Mucosa of rectum (tissue), 2 donors: ENCODE measurements at regions not wholly inside any gene's neighbourhood (a gene's known extent, or its start where the extent isn't known, plus 50 kb on each side); places are given as distances from the start of the nearest gene placed in this dataset.

Experiments
- H3K27ac ChIP-seq, 2 donors: one replicate each; pipeline ENCODE4 v1.7.0; 2013; ENCODE audit warnings: inconsistent platforms in 2 of 2, low read depth in 2 of 2, low read length in 2 of 2
- H3K27me3 ChIP-seq, 2 donors: one replicate each; pipeline ENCODE4 v1.7.0; 2013; ENCODE audit warnings: low read length in 2 of 2; ENCODE audit not compliant: control insufficient read depth in 2 of 2, insufficient read depth in 2 of 2
- H3K36me3 ChIP-seq, 2 donors: one replicate each; pipeline ENCODE4 v1.7.0; 2013; ENCODE audit warnings: low read length in 2 of 2; ENCODE audit not compliant: control insufficient read depth in 2 of 2, insufficient read depth in 2 of 2
- H3K4me1 ChIP-seq, 2 donors: one replicate each; pipeline ENCODE4 v1.7.0; 2013; ENCODE audit warnings: low read length in 2 of 2, mild to moderate bottlenecking in 1 of 2; ENCODE audit not compliant: control insufficient read depth in 2 of 2, insufficient read depth in 2 of 2
- H3K4me3 ChIP-seq, 2 donors: one replicate each; pipeline ENCODE4 v1.7.0; 2013; ENCODE audit warnings: low read length in 2 of 2
- H3K9ac ChIP-seq, 2 donors: one replicate each; pipeline ENCODE4 v1.7.0; 2013; ENCODE audit warnings: low read length in 2 of 2, low read depth in 1 of 2, mild to moderate bottlenecking in 1 of 2
- H3K9me3 ChIP-seq, 2 donors: one replicate each; pipeline ENCODE4 v1.7.0; 2013; ENCODE audit warnings: low read length in 2 of 2; ENCODE audit not compliant: control insufficient read depth in 2 of 2
- donor health status: healthy.
- donor health status: Normal muscosa, but diverticular disease.

GRCh38 chr11:130526846-130527245 lies 78.4 kb downstream of the ADAMTS15 start:
- Histone ChIP-seq H3K27me3 (no peaks in the 10 kb centered on the region), H3K4me3 (no peak overlapping the region), H3K4me1 (peaks cover 0 to 7% of the 10 kb centered on the region in 2 donors), H3K27ac (no peak overlapping the region), H3K9me3 (no peaks in the 10 kb centered on the region), H3K36me3 (no peaks in the 10 kb centered on the region), H3K9ac (no peak overlapping the region)

- H3K27ac ChIP-seq = no peak overlapping the region
These were observed 79.3 kb downstream of the ADAMTS15 start for GRCh38 chr11:130527636-130528297.

GRCh38 chr11:130528298-130529261 lies 80.1 kb downstream of the ADAMTS15 start:
- no peaks in the 10 kb centered on the region for H3K9me3 ChIP-seq
- no peaks in the 10 kb centered on the region for H3K36me3 ChIP-seq
- H3K27ac ChIP-seq = no peak overlapping the region
- no peaks in the 10 kb centered on the region for H3K27me3 ChIP-seq
- no peaks in the 10 kb centered on the region for H3K4me1 ChIP-seq
- no peak overlapping the region for H3K9ac ChIP-seq
- no peak overlapping the region for H3K4me3 ChIP-seq

More at GRCh38 chr11:130527636-130528297, 79.3 kb downstream of the ADAMTS15 start:
- Histone ChIP-seq H3K4me3 (no peak overlapping the region), H3K36me3 (no peaks in the 10 kb centered on the region), H3K27me3 (no peaks in the 10 kb centered on the region), H3K9ac (no peak overlapping the region), H3K4me1 (peaks cover 0 to 4% of the 10 kb centered on the region in 2 donors), H3K9me3 (no peaks in the 10 kb centered on the region)

GRCh38 chr11:130529366-130529765 lies 80.9 kb downstream of the ADAMTS15 start:
- H3K36me3 ChIP-seq = no peaks in the 10 kb centered on the region
- no peaks in the 10 kb centered on the region for H3K27me3 ChIP-seq
- no peaks in the 10 kb centered on the region for H3K4me1 ChIP-seq
- no peak overlapping the region for H3K4me3 ChIP-seq
- no peak overlapping the region for H3K9ac ChIP-seq
- H3K27ac ChIP-seq = no peak overlapping the region
- no peaks in the 10 kb centered on the region for H3K9me3 ChIP-seq

GRCh38 chr11:130531061-130531460 lies 82.6 kb downstream of the ADAMTS15 start:
- H3K4me3 ChIP-seq = no peak overlapping the region
- no peak overlapping the region for H3K27ac ChIP-seq
- no peaks in the 10 kb centered on the region for H3K36me3 ChIP-seq
- no peaks in the 10 kb centered on the region for H3K27me3 ChIP-seq
- no peak overlapping the region for H3K9ac ChIP-seq
- H3K9me3 ChIP-seq = no peaks in the 10 kb centered on the region
- H3K4me1 ChIP-seq = no peaks in the 10 kb centered on the region

- Histone ChIP-seq H3K36me3 (no peaks in the 10 kb centered on the region), H3K4me3 (no peak overlapping the region), H3K27ac (no peak overlapping the region), H3K9ac (no peak overlapping the region), H3K4me1 (no peaks in the 10 kb centered on the region), H3K27me3 (no peaks in the 10 kb centered on the region), H3K9me3 (no peaks in the 10 kb centered on the region)
These were observed 84.8 kb downstream of the ADAMTS15 start for GRCh38 chr11:130533113-130533798.

GRCh38 chr11:130533871-130534270 lies 85.4 kb downstream of the ADAMTS15 start:
- Histone ChIP-seq H3K27ac (no peak overlapping the region), H3K4me3 (no peak overlapping the region), H3K4me1 (no peaks in the 10 kb centered on the region), H3K36me3 (no peaks in the 10 kb centered on the region), H3K27me3 (no peaks in the 10 kb centered on the region), H3K9me3 (no peaks in the 10 kb centered on the region), H3K9ac (no peak overlapping the region)

- no peaks in the 10 kb centered on the region for H3K27me3 ChIP-seq
- H3K9me3 ChIP-seq = no peaks in the 10 kb centered on the region
- H3K4me1 ChIP-seq = no peaks in the 10 kb centered on the region
- no peak overlapping the region for H3K4me3 ChIP-seq
- no peaks in the 10 kb centered on the region for H3K36me3 ChIP-seq
- H3K27ac ChIP-seq = no peak overlapping the region
- no peak overlapping the region for H3K9ac ChIP-seq
These were observed 86.1 kb downstream of the ADAMTS15 start for GRCh38 chr11:130534551-130534950.

GRCh38 chr11:130535520-130535919 lies 87.1 kb downstream of the ADAMTS15 start:
- no peak overlapping the region for H3K27ac ChIP-seq
- no peak overlapping the region for H3K4me3 ChIP-seq
- no peak overlapping the region for H3K9ac ChIP-seq
- H3K4me1 ChIP-seq = no peaks in the 10 kb centered on the region
- no peaks in the 10 kb centered on the region for H3K36me3 ChIP-seq
- H3K9me3 ChIP-seq = no peaks in the 10 kb centered on the region
- no peaks in the 10 kb centered on the region for H3K27me3 ChIP-seq
